GM23248 (cell line): ENCODE measurements at regions not wholly inside any gene's neighbourhood (a gene's known extent, or its start where the extent isn't known, plus 50 kb on each side); places are given as distances from the start of the nearest gene placed in this dataset.

Experiments used
- EZH2 ChIP-seq: fragments of 200-600 bp; sonication (generic); IDR thresholded peaks from 2 replicates; pipeline ENCODE4 v1.6.1; 2018; ENCODE audit warnings: antibody characterized with exemption, mild to moderate bottlenecking; ENCODE audit not compliant: insufficient read depth, poor library complexity, severe bottlenecking
- EZH2phosphoT487 ChIP-seq: fragments of 200-600 bp; sonication (generic); IDR thresholded peaks from 2 replicates; pipeline ENCODE4 v1.6.1; 2018; ENCODE audit warnings: antibody characterized with exemption, moderate library complexity, mild to moderate bottlenecking, low read depth; ENCODE audit not compliant: insufficient read depth

DNA sequence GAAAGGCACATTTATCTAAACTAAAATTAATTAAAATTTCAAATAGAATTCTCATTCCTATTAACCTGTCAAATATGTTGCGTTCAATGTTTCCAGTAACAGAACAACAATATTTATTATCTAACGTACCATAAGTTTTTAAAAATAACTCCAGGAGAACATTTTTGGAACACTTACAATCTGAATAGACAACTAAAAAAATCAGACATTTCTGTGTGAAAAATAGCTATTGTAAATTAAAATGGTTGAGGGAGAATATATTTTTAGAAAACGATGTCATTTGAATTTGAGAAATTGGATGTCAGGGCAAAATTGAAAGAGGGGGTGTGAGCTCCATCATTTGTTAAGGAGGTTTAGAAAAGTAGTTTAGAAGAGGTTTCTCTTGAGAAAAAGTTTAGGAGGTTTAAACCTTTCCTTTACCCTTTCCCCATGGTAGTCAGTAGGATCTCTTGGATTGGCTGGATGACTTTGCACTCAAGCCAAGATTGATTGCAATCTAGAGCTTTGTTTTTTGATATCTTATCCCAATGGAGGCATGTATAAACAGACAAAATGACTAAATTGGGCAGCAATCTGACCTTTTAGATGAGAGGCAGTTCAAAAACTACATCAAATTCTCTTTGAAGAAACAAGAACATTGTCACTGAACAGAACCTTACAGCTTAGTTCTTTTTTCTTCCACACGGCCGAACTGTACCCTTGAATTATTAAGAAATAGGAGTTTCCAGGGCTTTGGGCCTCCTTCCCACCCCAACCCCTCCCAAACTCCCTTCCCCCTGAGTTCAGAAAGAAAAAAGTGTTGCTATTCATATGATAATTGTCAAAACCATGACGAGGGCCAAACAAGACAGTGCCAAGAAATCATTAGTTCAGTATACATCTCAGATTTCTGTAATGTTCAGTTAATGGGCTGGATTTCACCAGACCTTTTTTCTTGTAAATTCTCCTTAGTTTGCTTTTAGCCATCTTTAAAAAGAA is 79.7 kb upstream of the CDIN1 start:
- TF ChIP-seq EZH2phosphoT487 (no peak), EZH2 (no peak)
